Jurkat, Clone E6-1 (cell line): ENCODE measurements at regions not wholly inside any gene's neighbourhood (a gene's known extent, or its start where the extent isn't known, plus 50 kb on each side); places are given as distances from the start of the nearest gene placed in this dataset.
A peak's percentile ranks its signal among the peaks of the same experiment; 100 is the strongest.
"Not testable (repeated sequence)": the region's sequence is repeated elsewhere in the genome, so short reads cannot be mapped to it uniquely, and the experiment has no call there.

Experiments used
- DNase-seq: peaks from one replicate; pipeline ENCODE4 v3.0.0-alpha.2; 2011; ENCODE audit warnings: low read depth, low spot score
- H3K4me3 ChIP-seq: 2 replicates; pipeline ENCODE4 v1.5.1; 2011; ENCODE audit warnings: mild to moderate bottlenecking, low read length, control low read depth, moderate library complexity

DNA sequence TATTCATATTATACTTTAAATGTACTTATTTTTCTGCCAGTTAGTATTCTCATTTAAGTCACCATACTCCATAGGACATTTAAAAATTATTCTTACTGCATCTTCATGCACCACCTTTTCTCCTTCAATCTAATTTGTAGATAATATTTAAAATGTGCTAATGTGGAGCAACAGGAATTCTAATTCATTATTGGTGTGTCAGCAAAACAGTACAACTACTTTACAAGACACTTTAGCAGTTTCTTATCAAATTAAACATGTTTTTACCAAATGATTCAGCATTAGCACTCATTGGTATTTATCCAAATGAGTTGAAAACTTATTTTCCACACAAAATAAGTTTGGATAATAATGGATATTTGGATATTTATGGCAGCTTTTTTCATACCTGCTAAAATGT, 1041.8 kb upstream of the ADGRB3 start:
- DNase-seq: no peak
- no peak overlapping the region for H3K4me3 ChIP-seq

DNA sequence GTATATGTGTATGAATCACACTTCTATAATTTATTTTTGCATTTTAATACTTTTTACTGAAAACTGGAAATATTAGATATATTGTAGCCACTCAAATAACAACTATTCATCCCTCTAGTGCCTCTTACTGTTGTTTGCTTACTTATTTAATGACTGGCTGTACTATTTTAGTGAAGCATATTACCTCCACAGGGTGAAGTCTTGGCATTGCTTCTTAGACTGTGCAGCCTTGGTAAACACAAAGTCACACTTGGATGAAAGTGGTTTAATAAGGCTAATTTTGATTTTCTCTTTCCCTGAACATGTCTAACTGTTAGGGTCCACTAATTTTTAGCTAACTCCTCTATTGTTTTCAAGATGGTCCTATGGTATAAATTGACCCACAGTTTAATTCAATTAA, 1043.2 kb upstream of the ADGRB3 start:
- no peak for DNase-seq
- no peak overlapping the region for H3K4me3 ChIP-seq

DNA sequence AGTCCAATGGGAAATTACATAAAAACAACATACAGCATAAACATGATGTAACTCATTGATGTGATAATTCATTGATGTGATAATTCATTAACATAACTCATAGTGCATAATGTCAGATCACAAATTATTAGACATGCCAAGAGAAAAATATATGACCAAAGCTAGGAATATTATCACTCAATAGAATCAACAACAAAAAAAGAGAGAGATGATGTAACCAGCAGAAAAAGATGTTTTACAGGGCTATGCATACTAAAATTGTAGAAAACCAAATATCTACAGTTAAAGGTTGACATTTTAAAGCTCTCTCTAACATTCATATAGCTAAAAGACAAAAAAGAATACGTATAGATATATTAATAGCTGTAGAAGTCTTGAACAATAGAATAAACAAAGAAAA, 1067.2 kb upstream of the ADGRB3 start:
- no peak for DNase-seq
- no peak overlapping the region for H3K4me3 ChIP-seq

DNA sequence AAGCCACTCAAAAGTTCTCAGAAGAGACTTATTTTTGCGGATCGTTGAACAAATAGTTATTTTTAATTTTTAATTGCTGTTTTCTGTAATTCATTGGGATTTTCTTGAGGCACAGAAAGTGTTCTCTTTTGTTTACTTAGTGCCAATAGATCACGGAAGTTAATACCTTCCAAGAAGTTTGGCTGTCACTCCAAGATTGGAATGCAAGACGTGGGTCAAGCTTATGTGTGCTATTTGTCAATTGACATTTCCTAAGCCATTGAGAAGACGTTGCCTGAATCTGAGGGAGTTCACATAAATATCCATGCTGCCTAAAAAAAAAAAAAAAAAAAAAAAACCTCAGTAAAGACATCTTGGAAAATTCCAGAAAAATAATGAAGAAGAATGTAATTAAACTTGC, 1071.4 kb upstream of the ADGRB3 start:
- DNase-seq: no peak
- H3K4me3 ChIP-seq: no peak overlapping the region

DNA sequence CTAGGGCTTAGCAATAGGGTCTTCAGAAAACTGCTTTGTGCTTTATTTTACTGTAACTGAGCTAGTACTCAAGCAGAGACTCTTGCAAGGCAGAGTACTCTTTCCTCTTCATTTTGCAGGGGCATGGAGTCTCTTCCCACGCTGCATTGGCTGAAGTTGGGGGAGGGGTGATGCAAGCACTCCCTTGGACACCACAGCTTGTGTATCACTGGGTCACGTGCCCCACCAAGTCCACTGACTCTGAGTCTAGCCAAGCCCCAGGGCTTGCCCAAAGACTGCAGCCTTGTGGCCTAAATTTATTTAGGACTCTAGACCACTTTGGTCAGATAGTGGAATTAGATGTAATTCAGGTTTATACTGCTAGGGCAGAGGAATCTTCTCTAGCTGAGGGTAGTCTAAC, 1075.0 kb upstream of the ADGRB3 start:
- H3K4me3 ChIP-seq: no peak overlapping the region
- no peak for DNase-seq

DNA sequence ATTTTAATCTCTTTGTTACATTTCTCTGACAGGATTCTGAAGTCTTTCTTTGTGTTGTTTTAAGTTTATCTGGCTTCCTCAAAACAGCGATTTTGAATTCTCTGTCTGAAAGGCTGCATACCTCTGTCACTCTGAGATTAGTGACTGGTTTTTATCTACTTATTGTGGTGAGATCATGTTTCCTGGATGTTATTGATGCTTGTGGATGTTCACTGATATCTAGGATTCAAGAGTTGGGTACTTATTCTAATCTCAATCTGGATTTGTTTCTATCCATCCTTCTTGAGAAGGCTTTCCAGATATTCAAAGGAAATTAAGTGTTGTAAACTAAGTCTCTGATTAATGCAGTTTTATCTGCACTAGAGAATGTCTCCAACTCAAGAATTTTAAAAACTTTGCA, 1076.1 kb upstream of the ADGRB3 start:
- no peak for DNase-seq

DNA sequence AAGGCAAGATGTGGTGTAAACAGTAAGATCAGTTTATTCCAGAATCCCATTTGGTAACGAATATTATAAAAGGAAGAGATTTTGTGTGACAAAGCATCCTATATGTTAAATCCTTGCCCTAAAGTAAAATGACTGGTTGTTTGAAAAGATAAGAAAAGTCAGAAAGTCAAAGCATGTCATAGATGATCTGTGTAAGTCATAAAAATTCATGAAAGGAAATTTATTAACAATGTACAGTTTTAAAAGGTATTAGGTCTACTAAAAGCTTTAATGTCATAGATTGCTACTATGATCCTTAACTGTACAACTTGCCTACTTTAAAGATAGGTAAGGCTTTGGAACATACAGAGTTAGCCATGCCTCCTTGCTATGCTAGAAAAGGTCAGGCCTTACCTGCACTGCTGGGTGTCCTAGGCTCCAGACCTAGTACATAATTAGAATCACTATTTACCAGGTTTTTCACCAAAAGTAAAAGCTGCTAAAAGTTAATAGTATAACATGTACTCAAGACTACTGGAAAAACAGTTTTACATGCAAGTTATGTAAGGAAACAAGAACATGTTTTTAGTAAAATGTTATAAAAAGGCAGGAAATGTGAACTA, 1090.1 kb upstream of the ADGRB3 start:
- peak; percentile 2 for DNase-seq
- H3K4me3 ChIP-seq: no peak overlapping the region

More for the DNA sequence above, 1076.1 kb upstream of the ADGRB3 start:
- H3K4me3 ChIP-seq: no peak overlapping the region

DNA sequence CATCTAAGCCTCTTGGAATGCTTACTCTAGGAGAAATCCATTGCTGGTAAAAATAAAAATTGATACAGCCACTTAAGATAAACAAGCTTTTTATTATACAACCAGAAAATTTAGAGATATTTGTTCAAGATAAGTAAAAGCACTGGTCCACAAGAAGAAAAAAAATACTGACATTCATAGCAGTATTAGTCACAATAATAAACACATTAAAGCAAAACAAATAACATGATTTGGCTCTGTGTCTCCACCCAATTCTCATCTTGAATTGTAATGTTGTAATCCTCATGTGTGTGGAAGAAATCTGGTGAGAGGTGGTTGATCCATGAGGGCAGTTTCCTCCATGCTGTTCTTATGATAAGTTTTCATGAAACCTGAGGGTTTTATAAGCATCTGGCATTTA, 1093.5 kb upstream of the ADGRB3 start:
- no peak for DNase-seq

DNA sequence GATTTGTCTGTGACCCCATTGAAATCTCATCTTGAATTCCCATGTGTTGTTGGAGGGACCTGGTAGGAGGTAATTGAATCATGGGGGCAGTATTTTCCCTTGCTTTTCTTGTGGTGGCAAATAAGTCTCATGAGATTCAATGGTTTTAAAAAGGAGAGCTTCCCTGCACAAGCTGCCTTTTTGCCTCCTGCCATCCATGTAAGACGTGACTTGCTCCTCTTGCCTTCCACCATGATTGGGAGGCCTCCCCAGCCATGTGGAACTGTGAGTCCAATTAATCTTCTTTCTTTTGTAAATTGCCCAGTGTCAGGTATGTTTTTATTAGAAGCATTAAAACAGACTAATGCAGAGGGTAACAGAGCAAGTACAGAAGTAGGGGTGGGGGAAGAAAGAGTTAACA, 1097.0 kb upstream of the ADGRB3 start:
- H3K4me3 ChIP-seq: no peak overlapping the region
- no peak for DNase-seq

More for the DNA sequence above, 1093.5 kb upstream of the ADGRB3 start:
- no peak overlapping the region for H3K4me3 ChIP-seq

DNA sequence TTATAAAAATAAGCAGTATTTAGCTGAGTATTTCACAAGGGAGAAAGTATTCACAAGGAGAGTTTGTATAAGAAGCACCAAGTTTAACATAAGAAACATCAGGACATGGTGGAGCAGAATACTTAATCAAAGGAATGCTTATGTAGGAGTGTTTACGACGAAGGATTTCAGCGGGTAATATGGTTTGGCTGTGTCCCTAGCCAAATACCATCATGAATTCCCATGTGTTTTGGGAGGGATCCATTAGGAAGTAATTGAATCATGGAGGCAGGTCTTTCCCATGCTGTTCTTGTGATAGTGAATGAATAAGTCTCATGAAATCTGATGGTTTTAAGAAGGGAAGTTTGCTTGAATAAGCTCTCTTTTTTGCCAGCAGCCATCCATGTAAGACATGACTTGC, 1099.1 kb upstream of the ADGRB3 start:
- no peak overlapping the region for H3K4me3 ChIP-seq
- no peak for DNase-seq

DNA sequence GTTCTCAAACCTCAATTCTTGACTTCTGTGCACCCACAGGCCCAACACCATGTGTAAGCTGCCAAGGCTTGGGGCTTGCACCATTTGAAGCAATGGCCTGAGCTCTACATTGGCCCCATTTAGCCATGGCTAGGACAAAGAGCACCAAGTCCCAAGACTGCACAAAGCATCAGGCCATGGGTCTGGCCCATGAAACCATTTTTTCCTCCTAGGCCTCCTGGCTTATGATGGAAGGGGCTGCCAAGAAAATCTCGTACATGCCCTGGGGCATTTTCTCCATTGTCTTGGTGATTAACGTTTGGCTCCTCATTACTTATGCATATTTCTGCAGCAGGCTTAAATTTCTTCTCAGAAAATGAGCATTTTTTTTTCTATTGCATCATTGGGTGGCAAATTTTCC, 1128.7 kb upstream of the ADGRB3 start:
- no peak overlapping the region for H3K4me3 ChIP-seq
- DNase-seq: no peak

DNA sequence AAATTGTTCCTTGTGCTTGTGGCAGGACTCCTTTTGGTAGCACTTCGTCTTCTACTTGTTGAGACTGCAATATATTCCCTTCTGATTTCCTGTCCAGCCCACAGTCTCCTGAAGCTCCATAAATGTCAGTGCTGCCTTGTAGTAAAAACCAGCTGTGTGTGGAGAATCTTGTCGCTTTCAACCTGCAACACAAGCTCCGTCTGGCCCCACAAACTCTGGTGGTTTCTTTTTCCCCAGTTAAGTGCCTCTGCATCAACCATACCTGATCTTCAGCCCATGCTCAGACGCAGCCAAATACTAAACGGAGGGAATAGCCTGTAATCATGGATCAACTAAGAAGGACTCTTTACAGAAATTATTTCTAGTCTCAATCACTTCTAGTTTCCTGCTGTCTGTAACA, 1133.3 kb upstream of the ADGRB3 start:
- DNase-seq: no peak
- no peak overlapping the region for H3K4me3 ChIP-seq

DNA sequence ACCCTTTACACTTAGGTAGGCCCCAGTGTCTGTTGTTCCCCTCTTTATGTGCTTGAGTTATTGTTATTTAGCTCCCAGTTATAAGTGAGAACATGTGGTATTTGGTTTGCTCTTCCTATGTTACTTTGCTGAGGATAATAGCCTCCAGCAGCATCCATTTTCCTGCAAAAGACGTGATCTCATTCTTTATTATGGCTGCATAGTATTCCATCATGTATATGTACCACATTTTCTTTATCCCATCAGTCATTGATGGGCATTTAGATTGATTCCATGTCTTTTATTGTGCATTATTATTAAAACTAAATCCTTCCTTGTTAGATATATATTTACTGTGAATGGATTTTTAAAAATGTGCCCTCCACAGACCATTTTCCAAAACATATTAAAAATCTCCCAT, 1137.3 kb upstream of the ADGRB3 start:
- no peak for DNase-seq
- no peak overlapping the region for H3K4me3 ChIP-seq

DNA sequence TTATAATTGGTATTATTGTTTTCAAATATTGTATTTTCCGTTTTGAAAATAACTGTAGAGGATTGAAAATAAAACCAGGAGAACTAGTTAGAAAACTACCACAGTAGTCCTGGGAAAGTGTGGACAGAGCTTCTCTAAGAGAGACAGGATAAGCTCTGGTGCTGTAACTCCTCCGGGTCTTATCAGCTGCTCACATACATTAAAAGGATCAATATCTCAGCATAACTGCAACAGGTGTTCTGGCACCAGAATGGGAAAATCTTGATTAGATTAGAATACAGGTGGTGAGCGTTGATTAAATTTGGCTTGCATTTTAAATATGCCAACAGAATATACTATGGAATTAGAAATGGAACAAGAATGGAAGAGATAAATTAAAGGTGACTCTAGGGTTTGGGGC, 1138.9 kb upstream of the ADGRB3 start:
- DNase-seq: no peak
- H3K4me3 ChIP-seq: no peak overlapping the region

DNA sequence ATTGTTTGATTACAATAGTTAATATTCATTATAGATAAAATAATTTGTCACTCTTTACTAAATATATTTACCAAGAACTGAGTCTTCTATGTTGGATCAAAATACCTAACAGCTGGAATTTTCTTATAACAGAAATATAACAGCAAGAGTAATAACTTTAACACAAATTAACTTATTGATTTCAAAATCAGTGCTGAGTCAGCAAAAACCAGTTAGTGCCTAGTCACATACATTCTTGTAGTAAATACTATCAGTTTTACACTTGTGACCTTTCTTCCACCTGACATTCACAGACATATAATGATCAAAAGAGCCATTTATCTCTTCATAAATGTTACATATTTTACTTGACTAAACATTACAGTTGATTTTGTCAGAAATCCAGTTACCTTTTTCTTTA, 1141.4 kb upstream of the ADGRB3 start:
- H3K4me3 ChIP-seq: no peak overlapping the region
- no peak for DNase-seq

DNA sequence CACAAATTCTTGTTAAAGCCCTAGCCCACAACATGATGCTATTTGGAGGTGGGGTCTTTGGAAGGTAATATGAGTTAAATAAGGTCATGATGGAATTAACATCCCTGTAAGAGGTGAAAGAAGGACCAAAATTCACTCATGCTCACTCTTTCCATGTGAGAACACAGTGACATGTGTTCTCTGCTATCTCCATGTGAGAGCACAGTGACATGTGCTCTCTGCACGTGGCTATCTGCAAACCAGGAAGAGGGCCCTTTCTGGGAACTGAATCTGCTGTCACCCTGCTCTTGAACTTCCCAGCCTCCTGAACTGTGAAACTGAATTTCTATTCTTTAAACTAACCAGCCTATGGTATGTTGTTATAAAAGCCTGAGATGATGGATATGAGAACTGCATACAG, 1159.4 kb upstream of the ADGRB3 start:
- DNase-seq: no peak
- no peak overlapping the region for H3K4me3 ChIP-seq

DNA sequence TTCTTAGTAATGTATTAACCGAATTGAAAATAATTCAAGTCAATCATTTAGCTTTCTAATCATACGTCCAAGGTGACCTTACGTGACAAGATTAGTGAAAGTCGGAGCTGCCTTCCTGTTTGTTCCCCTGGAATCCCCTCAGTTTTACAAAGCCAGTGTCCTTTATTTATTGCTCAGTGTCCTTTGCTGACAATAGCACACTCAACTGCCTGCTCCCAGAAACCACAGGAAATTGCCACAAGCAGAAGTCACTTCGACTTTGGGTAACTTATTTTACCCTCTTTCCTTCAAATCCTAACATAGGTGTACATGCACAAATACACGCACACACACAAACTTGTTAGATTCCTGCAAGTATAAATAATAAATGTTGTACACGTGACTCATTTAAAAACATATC, 1167.7 kb upstream of the ADGRB3 start:
- no peak for DNase-seq

DNA sequence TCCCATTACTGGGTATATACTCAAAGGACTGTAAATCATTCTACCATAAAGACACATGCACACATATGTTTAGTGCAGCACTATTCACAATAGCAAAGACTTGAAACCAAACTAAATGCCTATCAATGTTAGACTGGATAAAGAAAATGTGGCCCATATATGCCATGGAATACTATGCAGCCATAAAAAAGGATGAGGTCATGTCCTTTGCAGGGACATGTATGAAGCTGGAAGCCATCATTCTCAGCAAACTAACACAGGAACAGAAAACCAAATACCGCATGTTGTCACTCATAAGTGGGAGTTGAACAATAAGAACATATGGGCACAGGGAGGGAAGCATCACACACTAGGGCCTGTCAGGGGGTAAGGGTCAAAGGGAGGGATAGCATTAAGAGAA, 1172.4 kb upstream of the ADGRB3 start:
- DNase-seq, H3K4me3 ChIP-seq: not testable (repeated sequence)

More for the DNA sequence above, 1167.7 kb upstream of the ADGRB3 start:
- no peak overlapping the region for H3K4me3 ChIP-seq

DNA sequence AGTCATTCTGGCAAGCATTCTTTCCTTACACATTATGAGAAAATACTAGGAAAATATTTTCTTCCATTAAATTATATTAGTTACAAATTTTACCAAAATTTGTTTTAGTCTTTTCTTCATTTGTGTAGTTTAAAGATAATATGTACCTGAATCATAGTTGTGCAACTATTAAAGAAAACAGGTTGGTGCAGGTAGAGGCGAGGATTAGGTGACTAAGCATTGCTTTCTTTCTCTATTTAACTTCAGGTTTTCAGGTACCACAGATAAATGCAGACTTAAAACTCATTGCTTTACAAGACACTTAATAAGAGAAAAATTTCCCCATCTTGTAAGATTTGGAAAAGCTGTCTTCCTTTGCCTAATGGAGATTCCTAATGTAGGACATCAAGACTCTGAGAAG, 1175.5 kb upstream of the ADGRB3 start:
- DNase-seq: no peak

DNA sequence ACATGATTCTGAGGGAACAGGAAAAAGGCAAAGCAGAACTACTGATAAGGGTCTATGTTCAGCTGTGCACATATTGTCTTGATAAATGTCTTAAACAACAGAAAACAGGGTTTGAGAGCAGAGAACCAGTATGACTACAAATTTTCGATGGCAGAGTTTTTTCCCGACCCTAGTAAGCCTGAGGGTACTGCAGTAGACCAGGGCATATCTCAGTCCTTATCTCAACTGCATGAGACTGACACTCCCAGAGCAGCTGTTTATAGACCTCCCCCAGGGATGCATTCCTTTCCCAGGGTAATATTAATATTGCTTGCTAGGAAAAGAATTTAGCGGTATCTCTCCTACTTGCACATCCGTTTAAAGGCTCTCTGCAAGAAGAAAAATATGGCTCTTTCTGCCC, 1176.8 kb upstream of the ADGRB3 start:
- DNase-seq: no peak
- no peak overlapping the region for H3K4me3 ChIP-seq

More for the DNA sequence above, 1175.5 kb upstream of the ADGRB3 start:
- no peak overlapping the region for H3K4me3 ChIP-seq

DNA sequence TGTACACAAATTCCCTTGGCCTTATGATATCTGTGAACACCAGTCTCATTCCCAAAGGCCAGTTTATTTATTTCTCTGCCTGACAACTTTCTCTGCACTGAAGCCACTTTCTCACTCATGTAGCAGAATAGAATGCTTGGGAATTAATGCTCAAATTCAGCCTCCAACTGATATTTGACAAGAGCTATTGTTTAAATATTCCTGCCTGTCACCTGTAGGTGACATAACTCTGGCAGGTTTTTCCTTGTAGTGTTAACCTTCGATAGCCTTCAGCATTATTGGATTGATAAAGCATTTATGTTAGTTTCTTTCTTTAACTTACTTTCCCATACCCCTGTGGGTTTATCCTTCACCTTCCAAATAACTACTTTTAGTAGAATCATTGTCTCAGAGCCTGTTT, 1183.2 kb upstream of the ADGRB3 start:
- H3K4me3 ChIP-seq: no peak overlapping the region
- no peak for DNase-seq

DNA sequence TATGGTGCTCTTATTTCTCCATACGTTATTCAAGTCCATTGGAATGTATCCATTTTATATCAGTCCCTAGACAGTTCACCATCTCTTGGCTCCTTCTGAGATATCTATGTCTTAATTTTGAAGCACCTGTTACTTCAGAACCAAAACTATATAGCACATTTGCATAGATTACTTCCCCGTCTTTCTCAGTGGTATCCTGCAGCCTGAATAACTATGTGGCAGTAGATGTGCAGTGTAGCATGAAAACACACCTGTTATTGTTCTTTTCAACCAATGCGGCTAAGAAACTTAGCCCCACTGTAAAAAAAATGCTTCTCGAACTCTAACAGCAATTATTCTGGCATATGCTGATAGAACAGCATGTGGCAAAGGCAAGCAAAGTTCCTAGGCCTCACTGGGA, 1184.4 kb upstream of the ADGRB3 start:
- H3K4me3 ChIP-seq: no peak overlapping the region
- DNase-seq: no peak
